ENCODE measurements at regions not wholly inside any gene's neighbourhood (a gene's known extent, or its start where the extent isn't known, plus 50 kb on each side); places are given as distances from the start of the nearest gene placed in this dataset.

- no peak overlapping the region for H3K4ac ChIP-seq (ENCODE audit: low read length)
- H4K91ac ChIP-seq (ENCODE audit: low read depth, low read length, poor library complexity), result no peak overlapping the region
- H3K4me3 ChIP-seq (ENCODE audit: low read length in 2 of 2), result no peak overlapping the region
- H3K9me3 ChIP-seq (replicated peaks in 1 of 2; ENCODE audit: control insufficient read depth in 2 of 2, insufficient read depth in 1 of 2, low read depth in 1 of 2, low read length in 2 of 2), result no peaks in the 10 kb centered on the region
- H3K27ac ChIP-seq (replicated peaks; ENCODE audit: low read length), result no peak overlapping the region
- no peak overlapping the region for H2BK120ac ChIP-seq (ENCODE audit: low read depth, low read length)
- H3K23ac ChIP-seq (ENCODE audit: low read depth, low read length, poor library complexity), result no peak overlapping the region
- H4K8ac ChIP-seq (ENCODE audit: low read depth, low read length), result no peak overlapping the region
- no peaks in the 10 kb centered on the region for H3K36me3 ChIP-seq (replicated peaks in 1 of 2; ENCODE audit: control insufficient read depth in 2 of 2, insufficient read depth in 2 of 2, low read length in 2 of 2)
- H2AFZ ChIP-seq (ENCODE audit: low read length), result no peak overlapping the region
- no peak overlapping the region for H3K14ac ChIP-seq (ENCODE audit: low read length)
- H2AK5ac ChIP-seq (ENCODE audit: low read depth, low read length), result no peak overlapping the region
- no peaks in the 10 kb centered on the region for H3K27me3 ChIP-seq (ENCODE audit: control insufficient read depth in 3 of 3, insufficient read depth in 3 of 3, low read depth in 1 of 3, low read length in 3 of 3)
- no CpG with 5 or more reads among the region's 9 CpGs for WGBS, 2 donors (ENCODE audit: extremely low coverage in 2 of 2, insufficient read length in 2 of 2, insufficient replicate concordance in 1 of 2)
- no peak overlapping the region for H3K4me2 ChIP-seq (ENCODE audit: insufficient read depth, low read length, poor library complexity, severe bottlenecking)
- H2BK15ac ChIP-seq (ENCODE audit: low read length), result no peak overlapping the region
- H3K4me1 ChIP-seq (ENCODE audit: control insufficient read depth in 2 of 2, insufficient read depth in 1 of 2, low read depth in 1 of 2, low read length in 2 of 2), result no peaks in the 10 kb centered on the region
- no peak for DNase-seq (ENCODE audit: low spot score)
- no peaks in the 10 kb centered on the region for H3K79me1 ChIP-seq (ENCODE audit: low read depth, low read length)
- no peak overlapping the region for H2BK5ac ChIP-seq (ENCODE audit: low read length)
- H2BK12ac ChIP-seq (ENCODE audit: low read length), result no peak overlapping the region
- no peak overlapping the region for H3K18ac ChIP-seq (ENCODE audit: low read length)
- H3K9ac ChIP-seq (ENCODE audit: low read depth, low read length, poor library complexity), result no peak overlapping the region
Measured at GRCh38 chr16:51556694-51557340, 405.7 kb upstream of the SALL1 start.

DNA sequence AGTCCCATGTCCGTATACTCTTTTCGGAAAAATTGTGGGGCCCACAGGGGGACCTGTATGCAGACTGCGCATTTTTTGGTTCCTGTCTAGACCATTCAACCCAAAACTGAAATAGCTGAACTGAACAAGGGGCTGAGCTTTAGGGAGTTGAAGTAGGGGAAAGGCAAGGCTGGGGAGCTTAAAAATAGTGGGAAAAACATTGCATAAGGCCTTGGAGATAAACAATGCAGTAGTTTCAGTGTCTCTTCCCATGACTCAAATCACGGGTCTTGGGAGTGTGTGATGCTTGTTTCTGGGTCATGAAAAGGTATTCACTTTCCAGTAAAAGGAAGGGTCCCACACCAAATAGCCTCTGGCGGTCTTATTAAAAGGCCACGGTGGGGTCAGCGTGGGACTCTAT, 402.8 kb upstream of the SALL1 start:
- Histone ChIP-seq H3K4me3 (ENCODE audit: low read length in 2 of 2) (no peak overlapping the region), H3K27me3 (ENCODE audit: control insufficient read depth in 3 of 3, insufficient read depth in 3 of 3, low read depth in 1 of 3, low read length in 3 of 3) (no peaks in the 10 kb centered on the region)

DNA sequence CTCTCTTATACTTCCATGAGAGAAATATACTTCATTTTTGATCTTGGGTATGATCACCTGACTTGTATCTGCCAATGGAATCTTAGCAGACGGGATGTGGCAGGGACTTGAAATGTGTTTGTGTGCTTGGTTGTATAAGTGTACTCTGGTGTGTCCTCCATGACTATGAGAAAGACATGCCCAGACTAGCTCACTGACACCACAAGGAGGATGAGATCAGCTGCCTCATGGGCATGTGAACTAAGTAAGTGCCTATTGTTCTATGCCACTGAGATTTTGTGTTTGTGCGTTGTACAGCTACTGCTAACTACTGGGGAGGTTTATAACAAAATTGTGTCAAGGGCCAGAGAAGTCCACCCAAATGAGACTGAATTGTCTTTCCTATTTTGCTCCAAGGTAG, 402.2 kb upstream of the SALL1 start:
- H3K36me3 ChIP-seq (replicated peaks in 1 of 2; ENCODE audit: control insufficient read depth in 2 of 2, insufficient read depth in 2 of 2, low read length in 2 of 2), result no peaks in the 10 kb centered on the region
- H2AK5ac ChIP-seq (ENCODE audit: low read depth, low read length), result no peak overlapping the region
- H3K4me3 ChIP-seq (ENCODE audit: low read length in 2 of 2), result no peak overlapping the region
- no peak overlapping the region for H3K4me2 ChIP-seq (ENCODE audit: insufficient read depth, low read length, poor library complexity, severe bottlenecking)
- H3K23ac ChIP-seq (ENCODE audit: low read depth, low read length, poor library complexity), result no peak overlapping the region
- H3K4me1 ChIP-seq (ENCODE audit: control insufficient read depth in 2 of 2, insufficient read depth in 1 of 2, low read depth in 1 of 2, low read length in 2 of 2), result no peaks in the 10 kb centered on the region
- WGBS, 2 donors (ENCODE audit: extremely low coverage in 2 of 2, insufficient read length in 2 of 2, insufficient replicate concordance in 1 of 2), result no CpG with 5 or more reads among the region's 2 CpGs
- no peaks in the 10 kb centered on the region for H3K9me3 ChIP-seq (replicated peaks in 1 of 2; ENCODE audit: control insufficient read depth in 2 of 2, insufficient read depth in 1 of 2, low read depth in 1 of 2, low read length in 2 of 2)
- no peaks in the 10 kb centered on the region for H3K79me1 ChIP-seq (ENCODE audit: low read depth, low read length)
- H3K9ac ChIP-seq (ENCODE audit: low read depth, low read length, poor library complexity), result no peak overlapping the region
- no peak overlapping the region for H2BK120ac ChIP-seq (ENCODE audit: low read depth, low read length)
- no peak overlapping the region for H2BK12ac ChIP-seq (ENCODE audit: low read length)
- H2AFZ ChIP-seq (ENCODE audit: low read length), result no peak overlapping the region
- DNase-seq (ENCODE audit: low spot score), result no peak
- H2BK5ac ChIP-seq (ENCODE audit: low read length), result no peak overlapping the region
- no peak overlapping the region for H2BK15ac ChIP-seq (ENCODE audit: low read length)
- no peak overlapping the region for H3K14ac ChIP-seq (ENCODE audit: low read length)
- no peak overlapping the region for H3K4ac ChIP-seq (ENCODE audit: low read length)
- H4K91ac ChIP-seq (ENCODE audit: low read depth, low read length, poor library complexity), result no peak overlapping the region
- no peak overlapping the region for H4K8ac ChIP-seq (ENCODE audit: low read depth, low read length)
- H3K18ac ChIP-seq (ENCODE audit: low read length), result no peak overlapping the region
- no peak overlapping the region for H3K27ac ChIP-seq (replicated peaks; ENCODE audit: low read length)
- H3K27me3 ChIP-seq (ENCODE audit: control insufficient read depth in 3 of 3, insufficient read depth in 3 of 3, low read depth in 1 of 3, low read length in 3 of 3), result no peaks in the 10 kb centered on the region

More for the DNA sequence above, 402.8 kb upstream of the SALL1 start:
- no peaks in the 10 kb centered on the region for H3K79me1 ChIP-seq (ENCODE audit: low read depth, low read length)
- H3K4ac ChIP-seq (ENCODE audit: low read length), result no peak overlapping the region
- DNase-seq (ENCODE audit: low spot score), result no peak
- H2BK120ac ChIP-seq (ENCODE audit: low read depth, low read length), result no peak overlapping the region
- H3K27ac ChIP-seq (replicated peaks; ENCODE audit: low read length), result no peak overlapping the region
- H4K91ac ChIP-seq (ENCODE audit: low read depth, low read length, poor library complexity), result no peak overlapping the region
- no CpG with 5 or more reads among the region's 7 CpGs for WGBS, 2 donors (ENCODE audit: extremely low coverage in 2 of 2, insufficient read length in 2 of 2, insufficient replicate concordance in 1 of 2)
- H3K18ac ChIP-seq (ENCODE audit: low read length), result no peak overlapping the region
- H2BK5ac ChIP-seq (ENCODE audit: low read length), result no peak overlapping the region
- H3K4me1 ChIP-seq (ENCODE audit: control insufficient read depth in 2 of 2, insufficient read depth in 1 of 2, low read depth in 1 of 2, low read length in 2 of 2), result no peaks in the 10 kb centered on the region
- H3K14ac ChIP-seq (ENCODE audit: low read length), result no peak overlapping the region
- no peak overlapping the region for H3K4me2 ChIP-seq (ENCODE audit: insufficient read depth, low read length, poor library complexity, severe bottlenecking)
- H2AFZ ChIP-seq (ENCODE audit: low read length), result no peak overlapping the region
- no peaks in the 10 kb centered on the region for H3K36me3 ChIP-seq (replicated peaks in 1 of 2; ENCODE audit: control insufficient read depth in 2 of 2, insufficient read depth in 2 of 2, low read length in 2 of 2)
- H4K8ac ChIP-seq (ENCODE audit: low read depth, low read length), result no peak overlapping the region
- H3K23ac ChIP-seq (ENCODE audit: low read depth, low read length, poor library complexity), result no peak overlapping the region
- H2BK12ac ChIP-seq (ENCODE audit: low read length), result no peak overlapping the region
- H3K9me3 ChIP-seq (replicated peaks in 1 of 2; ENCODE audit: control insufficient read depth in 2 of 2, insufficient read depth in 1 of 2, low read depth in 1 of 2, low read length in 2 of 2), result no peaks in the 10 kb centered on the region
- H2BK15ac ChIP-seq (ENCODE audit: low read length), result no peak overlapping the region
- H3K9ac ChIP-seq (ENCODE audit: low read depth, low read length, poor library complexity), result no peak overlapping the region
- H2AK5ac ChIP-seq (ENCODE audit: low read depth, low read length), result no peak overlapping the region

DNA sequence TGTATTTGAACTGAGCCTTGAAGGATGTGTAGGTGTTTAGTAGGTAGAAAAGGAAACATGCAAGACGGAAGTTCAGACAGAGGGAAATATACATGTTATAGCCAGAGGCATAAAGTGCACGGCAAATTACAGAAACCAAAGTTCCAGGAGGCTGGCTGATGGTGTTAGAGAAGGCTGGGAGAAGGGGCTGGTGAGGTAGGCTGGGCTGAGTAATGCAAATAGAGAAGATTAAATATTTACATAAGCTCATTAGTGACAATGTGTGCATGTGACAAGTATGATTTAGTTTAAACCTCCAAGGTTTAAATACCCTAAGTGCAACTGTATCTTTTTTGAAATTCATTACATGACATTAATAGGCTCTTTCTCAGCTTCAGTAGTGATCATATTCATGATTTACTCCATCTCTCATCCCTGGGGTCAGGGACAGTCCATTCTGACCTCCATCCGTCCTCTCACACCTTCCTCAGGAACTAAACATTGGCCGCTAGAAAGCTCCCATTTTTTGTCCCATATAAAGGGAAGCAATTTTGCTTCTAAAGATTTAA, 399.8 kb upstream of the SALL1 start:
- no peaks in the 10 kb centered on the region for H3K27me3 ChIP-seq (ENCODE audit: control insufficient read depth in 3 of 3, insufficient read depth in 3 of 3, low read depth in 1 of 3, low read length in 3 of 3)
- H2BK12ac ChIP-seq (ENCODE audit: low read length), result no peak overlapping the region
- H3K4me1 ChIP-seq (ENCODE audit: control insufficient read depth in 2 of 2, insufficient read depth in 1 of 2, low read depth in 1 of 2, low read length in 2 of 2), result peaks cover 0 to 3% of the 10 kb centered on the region in 2 donors

More for the DNA sequence above, 399.8 kb upstream of the SALL1 start:
- H3K23ac ChIP-seq (ENCODE audit: low read depth, low read length, poor library complexity), result no peak overlapping the region
- H3K4me3 ChIP-seq (ENCODE audit: low read length in 2 of 2), result no peak overlapping the region
- no peaks in the 10 kb centered on the region for H3K9me3 ChIP-seq (replicated peaks in 1 of 2; ENCODE audit: control insufficient read depth in 2 of 2, insufficient read depth in 1 of 2, low read depth in 1 of 2, low read length in 2 of 2)
- no peak overlapping the region for H3K9ac ChIP-seq (ENCODE audit: low read depth, low read length, poor library complexity)
- no peak overlapping the region for H3K4ac ChIP-seq (ENCODE audit: low read length)
- H3K14ac ChIP-seq (ENCODE audit: low read length), result no peak overlapping the region
- H4K91ac ChIP-seq (ENCODE audit: low read depth, low read length, poor library complexity), result no peak overlapping the region
- no peaks in the 10 kb centered on the region for H3K79me1 ChIP-seq (ENCODE audit: low read depth, low read length)
- no peak overlapping the region for H2BK120ac ChIP-seq (ENCODE audit: low read depth, low read length)
- no peak overlapping the region for H3K18ac ChIP-seq (ENCODE audit: low read length)
- no peak overlapping the region for H3K27ac ChIP-seq (replicated peaks; ENCODE audit: low read length)
- no peak overlapping the region for H2BK5ac ChIP-seq (ENCODE audit: low read length)
- H2AFZ ChIP-seq (ENCODE audit: low read length), result no peak overlapping the region
- no peak overlapping the region for H4K8ac ChIP-seq (ENCODE audit: low read depth, low read length)
- H3K36me3 ChIP-seq (replicated peaks in 1 of 2; ENCODE audit: control insufficient read depth in 2 of 2, insufficient read depth in 2 of 2, low read length in 2 of 2), result no peaks in the 10 kb centered on the region
- DNase-seq (ENCODE audit: low spot score), result no peak
- no peak overlapping the region for H2BK15ac ChIP-seq (ENCODE audit: low read length)
- H2AK5ac ChIP-seq (ENCODE audit: low read depth, low read length), result no peak overlapping the region
- H3K4me2 ChIP-seq (ENCODE audit: insufficient read depth, low read length, poor library complexity, severe bottlenecking), result no peak overlapping the region
- no CpG with 5 or more reads among the region's 4 CpGs for WGBS, 2 donors (ENCODE audit: extremely low coverage in 2 of 2, insufficient read length in 2 of 2, insufficient replicate concordance in 1 of 2)

All from neuronal stem cell (in vitro differentiated cells).